ENCODE measurements at regions not wholly inside any gene's neighbourhood (a gene's known extent, or its start where the extent isn't known, plus 50 kb on each side); places are given as distances from the start of the nearest gene placed in this dataset.

DNA sequence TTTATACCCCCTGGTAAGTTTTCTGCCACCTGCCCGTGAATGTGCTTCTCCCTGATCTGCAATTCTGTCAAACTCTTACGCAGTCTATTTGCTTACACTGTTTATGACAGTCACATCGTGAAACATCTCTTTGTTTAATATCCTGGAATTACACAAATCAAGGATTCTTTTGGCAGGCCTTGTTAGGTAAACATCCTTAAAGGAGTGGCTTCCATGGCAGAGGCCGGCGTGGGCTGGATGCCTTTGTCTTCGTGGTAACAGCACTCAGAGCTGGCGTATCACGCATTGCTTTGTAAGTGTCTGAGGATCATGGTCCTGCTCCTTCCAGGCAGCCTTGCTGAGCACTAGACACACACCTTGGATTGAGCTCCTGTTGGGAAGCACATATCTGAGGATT, 145.7 kb downstream of the IRX1 start:
- Histone ChIP-seq H2BK12ac (ENCODE audit: insufficient read length, low read depth, low read length) (no peak overlapping the region), H4K8ac (replicated peaks; ENCODE audit: insufficient read length, low read depth, low read length) (no peak overlapping the region), H3K27ac (ENCODE audit: insufficient read length, low read depth, low read length) (no peak overlapping the region), H3K79me2 (ENCODE audit: insufficient read depth, low read length) (no peaks in the 10 kb centered on the region), H3K18ac (ENCODE audit: insufficient read length, low read depth, low read length) (no peak overlapping the region), H3K4ac (ENCODE audit: low read depth, low read length) (no peak overlapping the region), H3K4me1 (ENCODE audit: insufficient read depth, low read length) (no peaks in the 10 kb centered on the region; the same call in 1 of the 2 replicates), H2BK120ac (ENCODE audit: low read depth, low read length, poor library complexity, severe bottlenecking) (no peak overlapping the region), H2BK15ac (ENCODE audit: low read depth, low read length) (no peak overlapping the region), H4K5ac (ENCODE audit: insufficient read length, low read depth, low read length) (no peak overlapping the region), H2AFZ (ENCODE audit: low read length) (no peak overlapping the region), H3K9me3 (ENCODE audit: control insufficient read depth, low read depth, low read length) (no peaks in the 10 kb centered on the region), H3T11ph (ENCODE audit: low read length) (no peak overlapping the region), H3K79me1 (ENCODE audit: insufficient read depth, low read depth, low read length, poor library complexity, severe bottlenecking) (no peaks in the 10 kb centered on the region), H3K23me2 (ENCODE audit: insufficient read length, low read depth, low read length, poor library complexity, severe bottlenecking) (no peaks in the 10 kb centered on the region), H4K91ac (ENCODE audit: insufficient read length, low read depth, low read length) (no peak overlapping the region), H3K56ac (ENCODE audit: insufficient read length, low read depth, low read length) (no peak overlapping the region), H2AK5ac (ENCODE audit: insufficient read length, low read length) (no peak overlapping the region), H4K20me1 (ENCODE audit: control insufficient read depth, insufficient read depth, insufficient read length) (no peaks in the 10 kb centered on the region), H3K4me2 (ENCODE audit: insufficient read depth, insufficient read length, low read length) (no peak overlapping the region), H2BK5ac (ENCODE audit: insufficient read length, low read length) (no peak overlapping the region), H3K27me3 (ENCODE audit: insufficient read depth, low read length) (no peaks in the 10 kb centered on the region), H2BK20ac (ENCODE audit: low read depth, low read length, poor library complexity, severe bottlenecking) (no peak overlapping the region), H3K14ac (ENCODE audit: insufficient read depth, low read length) (no peak overlapping the region), H3K9ac (ENCODE audit: extremely low read depth, insufficient read length, low read length) (no peak overlapping the region), H3K23ac (ENCODE audit: insufficient read length, low read depth, low read length) (no peak overlapping the region)
- peaks cover 6% of the 10 kb centered on the region for H3K27me3 Mint-ChIP-seq (ENCODE audit: low read depth)
- peaks cover under 1 to 8% of the 10 kb centered on the region in 2 experiments; a peak in 4 of 5 replicates for H3K9me3 Mint-ChIP-seq
- H3K4me1 Mint-ChIP-seq, result peaks cover 7 to 10% of the 10 kb centered on the region in 2 experiments
- no peak overlapping the region for H3K4me3 Mint-ChIP-seq
- TF ChIP-seq CTCF (conservative IDR thresholded peaks at IDR 0.05), result no peak
- H3K27ac Mint-ChIP-seq, result no peak overlapping the region; a peak in 1 of 7 replicates
- DNase-seq, result no peak
- WGBS (ENCODE audit: extremely low coverage, insufficient read length, low lambda C conversion rate), result no CpG with 5 or more reads among the region's 8 CpGs
- peaks cover 0 to 1% (median under 1%) of the 10 kb centered on the region in 3 experiments; a peak in 3 of 7 replicates for H3K36me3 Mint-ChIP-seq (ENCODE audit: insufficient read depth in 1 of 3, low read depth in 3 of 3)

Data from H9 (cell line).